K562 (cell line): ENCODE measurements at regions not wholly inside any gene's neighbourhood (a gene's known extent, or its start where the extent isn't known, plus 50 kb on each side); places are given as distances from the start of the nearest gene placed in this dataset.

Experiments
- ATAC-seq: fragments of 200-7000 bp; cut with Tn5 transposase; 3 replicates; pipeline ENCODE4 v1.9.1; 2020; ENCODE audit warnings: moderate library complexity
- BruUV-seq: library from RNA; stranded (reverse); fragments of 400-500 nt; replicated peaks from 2 replicates; lab custom pipeline; 2021; lab: Mats Ljungman, UMichigan
- CTCF ChIA-PET: fragments of 300-600 bp; formaldehyde crosslinking; extraction: SDS; loops from one replicate; lab custom pipeline; 2021; ENCODE audit warnings: low intra/inter-chr PET ratio; lab: Yijun Ruan, JAX
- POLR2A ChIA-PET: fragments of 300-600, 350-650 bp; sonication (Branson Sonifier 250); formaldehyde crosslinking; extraction: SDS; loops from one replicate; lab custom pipeline; 2021; ENCODE audit warnings: antibody characterized with exemption, inconsistent platforms; lab: Yijun Ruan, JAX
- DNase-seq, 4 experiments: peaks; one replicate each; pipeline versions ENCODE4 v3.0.0 to v3.0.0-alpha.2; 2011 to 2018; ENCODE audit warnings: low spot score in 3 of 4, mixed read lengths in 3 of 4; ENCODE audit errors: extremely low read depth in 1 of 4
- FAIRE-seq: peaks from 2 replicates; lab custom pipeline; 2011; peaks lifted over from hg19 to GRCh38; lab: Jason Lieb, UNC
- H2AFZ ChIP-seq: 2 replicates; pipeline ENCODE4 v1.6.0; 2011; ENCODE audit warnings: low read depth, low read length, control low read depth, inconsistent platforms
- H3K27ac ChIP-seq: fragments of 200-600 bp; 3 replicates; pipeline ENCODE4 v1.8.0; 2011; ENCODE audit warnings: low read depth, mild to moderate bottlenecking, control low read depth, inconsistent platforms, low read length, moderate library complexity, mixed read lengths; ENCODE audit errors: extremely low read depth
- H3K27me3 ChIP-seq, 2 experiments: fragments of 300-600 bp in 1 of 2; 2 replicates in 1 of 2; 3 replicates in 1 of 2; pipeline versions ENCODE4 v1.6.0 to v1.8.0; 2011; ENCODE audit warnings: inconsistent platforms in 2 of 2, low read length in 2 of 2, mild to moderate bottlenecking in 1 of 2, mixed read lengths in 1 of 2, moderate library complexity in 1 of 2; ENCODE audit not compliant: control insufficient read depth in 2 of 2, insufficient read depth in 2 of 2
- H3K36me3 ChIP-seq: fragments of 300-600 bp; 3 replicates; pipeline ENCODE4 v1.8.0; 2011; ENCODE audit warnings: mild to moderate bottlenecking, low read length, inconsistent platforms; ENCODE audit not compliant: control insufficient read depth, insufficient read depth
- H3K4me1 ChIP-seq, 2 experiments: fragments of 200-600 bp in 1 of 2; replicated peaks in 1 of 2; 2 replicates in 1 of 2; 3 replicates in 1 of 2; pipeline versions ENCODE4 v1.5.1 to v1.8.0; 2011; ENCODE audit warnings: inconsistent platforms in 2 of 2, low read length in 2 of 2, mild to moderate bottlenecking in 1 of 2, mixed read lengths in 1 of 2, moderate library complexity in 1 of 2; ENCODE audit not compliant: control insufficient read depth in 2 of 2, insufficient read depth in 2 of 2
- H3K4me2 ChIP-seq: 2 replicates; pipeline ENCODE4 v1.6.1; 2011; ENCODE audit warnings: low read length, control low read depth, inconsistent platforms, mixed read lengths; ENCODE audit not compliant: insufficient read depth
- H3K4me3 ChIP-seq: fragments of 200-600 bp; sonication (generic), shearing (Covaris generic); 2 replicates; pipeline ENCODE4 v1.5.1; 2016; ENCODE audit warnings: control low read depth, inconsistent platforms
- H3K79me2 ChIP-seq: fragments of 200-600 bp; 3 replicates; pipeline ENCODE4 v1.8.0; 2011; ENCODE audit warnings: low read length, inconsistent platforms; ENCODE audit not compliant: control insufficient read depth, insufficient read depth
- H3K9ac ChIP-seq, 2 experiments: 2 replicates each; pipeline versions ENCODE4 v1.6.0 to v1.6.1; 2011; ENCODE audit warnings: low read depth in 2 of 2, low read length in 2 of 2, control low read depth in 1 of 2, inconsistent platforms in 1 of 2, mild to moderate bottlenecking in 1 of 2, mixed read lengths in 1 of 2; ENCODE audit not compliant: insufficient read depth in 1 of 2
- H3K9me1 ChIP-seq: one replicate; pipeline ENCODE4 v1.6.0; 2011; ENCODE audit warnings: inconsistent platforms, mild to moderate bottlenecking, low read length, moderate library complexity; ENCODE audit not compliant: control insufficient read depth, insufficient read depth
- H3K9me3 ChIP-seq: replicated peaks from 2 replicates; pipeline ENCODE4 v1.5.1; 2011; ENCODE audit warnings: low read depth, low read length, inconsistent platforms; ENCODE audit not compliant: control insufficient read depth, insufficient read depth
- H4K20me1 ChIP-seq: replicated peaks from 2 replicates; pipeline ENCODE4 v1.6.1; 2011; ENCODE audit warnings: low read length, inconsistent platforms, mixed read lengths; ENCODE audit not compliant: control insufficient read depth, insufficient read depth
- FOXJ2 ChIP-seq: fragments of 200-800 bp; sonication (Bioruptor generic); IDR thresholded peaks from 2 replicates; pipeline ENCODE4 v1.6.1; 2016; ENCODE audit warnings: missing genetic modification characterization, missing compliant biosample characterization
- HDAC2 ChIP-seq: fragments of 450-650 bp; IDR thresholded peaks from 2 replicates; pipeline ENCODE4 v1.6.1; 2016; ENCODE audit warnings: mild to moderate bottlenecking
- KHSRP ChIP-seq: fragments of 450-650 bp; IDR thresholded peaks from 2 replicates; pipeline ENCODE4 v1.6.1; 2017
- TFE3 ChIP-seq: fragments of 450-650 bp; formaldehyde crosslinking; IDR thresholded peaks from 2 replicates; pipeline ENCODE4 v1.4.0; 2020; ENCODE audit warnings: mild to moderate bottlenecking, mixed read lengths
- UBTF ChIP-seq, 2 experiments: IDR thresholded peaks; 2 replicates each; pipeline ENCODE4 v1.6.1; 2012; ENCODE audit warnings: improper control_type of control experiment in 2 of 2, low read depth in 2 of 2, low read length in 2 of 2, borderline replicate concordance in 1 of 2
- ZNF124 ChIP-seq: sonication (generic); formaldehyde crosslinking; IDR thresholded peaks from 2 replicates; pipeline ENCODE4 v1.8.1; 2022; ENCODE audit warnings: missing genetic modification reagents
- ZNF311 ChIP-seq: fragments of 250-450 bp; sonication (Bioruptor Pico); IDR thresholded peaks from 2 replicates; pipeline ENCODE4 v1.4.0; 2020; ENCODE audit warnings: mild to moderate bottlenecking, moderate library complexity
- WGBS: fragments of 100-300 bp; shearing (Covaris generic); methylation state at CpG from one replicate; pipeline ENCODE4 v1.1.6; 2016; ENCODE audit warnings: low coverage, mixed read lengths; ENCODE audit not compliant: insufficient coverage; ENCODE audit errors: missing lambda C conversion rate; 5-methylcytosine and 5-hydroxymethylcytosine counted together
- in situ Hi-C: fragments of 300-500 bp; cut with MboI; formaldehyde crosslinking; loops from 4 replicates; pipeline ENCODE4 v1.15.0; 2018; ENCODE audit warnings: inconsistent platforms, mixed read lengths
- intact Hi-C: fragments of 100-400 bp; cut with micrococcal nuclease; formaldehyde crosslinking; loops from 2 replicates; pipeline ENCODE4 v1.14.2; 2022

GRCh38 chr18:39313992-39314391 is 1748.4 kb upstream of the CELF4 start:
- Histone ChIP-seq H3K4me2 (no peak overlapping the region), H3K9me3 (no peaks in the 10 kb centered on the region; the same call in 1 of the 2 replicates), H4K20me1 (no peaks in the 10 kb centered on the region), H3K9me1 (no peaks in the 10 kb centered on the region), H3K4me1 (no peaks in the 10 kb centered on the region), H3K27me3 (no peaks in the 10 kb centered on the region), H3K4me3 (no peak overlapping the region), H2AFZ (no peak overlapping the region)
- BruUV-seq, result no TSS peak
- intact Hi-C loops, result no loop called here
- CTCF ChIA-PET, result interaction anchor here (0.6 kb wide), 1 partner anchor 495 kb away, joined by 3 read pairs; no protein-coding TSS in a partner anchor
- no peak for FAIRE-seq
- TF ChIP-seq HDAC2 (no peak), KHSRP (no peak), ZNF311 (no peak), UBTF (IDR thresholded peaks at IDR 0.05; ENCODE audit: borderline replicate concordance in 1 of 2, low read depth in 2 of 2, low read length in 2 of 2) (no peak), ZNF124 (CRISPR knock-in tag) (no peak), FOXJ2 (tag) (no peak), TFE3 (CRISPR knock-in tag) (no peak)
- TF ChIP-seq, all 486 proteins: peak for 0
- POLR2A ChIA-PET, result no interaction called here
- Histone ChIP-seq H3K9ac (no peak overlapping the region), H3K27ac (no peak overlapping the region), H3K79me2 (no peaks in the 10 kb centered on the region), H3K36me3 (no peaks in the 10 kb centered on the region)
- in situ Hi-C loops, result no loop called here
- ATAC-seq, result no peak
- 0% methylated on average over 4 of the region's 4 CpGs for WGBS
- DNase-seq, result no peak
